ENCODE measurements at regions not wholly inside any gene's neighbourhood (a gene's known extent, or its start where the extent isn't known, plus 50 kb on each side); places are given as distances from the start of the nearest gene placed in this dataset.
"Not testable (repeated sequence)": the region's sequence is repeated elsewhere in the genome, so short reads cannot be mapped to it uniquely, and the experiment has no call there.

- DNase-seq = no peak
These were observed 219.0 kb upstream of the GIMD1 start for GRCh38 chr4:106587558-106587957.

DNA sequence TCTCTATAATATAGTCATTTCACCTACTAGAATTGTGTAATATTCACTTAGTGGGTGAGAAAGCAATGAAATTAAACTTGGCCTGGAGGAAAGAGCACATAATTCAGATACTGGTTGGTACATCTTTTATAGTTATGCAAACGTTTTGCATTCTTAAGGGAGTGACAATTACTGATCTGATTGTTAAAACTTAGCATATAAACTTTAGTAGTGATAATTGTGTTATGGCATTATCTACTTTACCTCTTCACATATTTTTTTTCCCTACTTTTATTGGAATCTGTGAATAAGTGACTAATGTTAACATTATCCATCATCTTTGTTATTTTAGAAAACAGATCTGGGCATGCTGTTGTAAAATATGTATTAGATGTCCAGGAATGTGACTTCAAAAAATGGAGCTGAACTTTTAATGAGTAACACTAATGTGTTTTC, 217.4 kb upstream of the GIMD1 start:
- DNase-seq = no peak

- no peak for DNase-seq
These were observed 215.9 kb upstream of the GIMD1 start for GRCh38 chr4:106584337-106584989.

GRCh38 chr4:106583567-106583966, 215.0 kb upstream of the GIMD1 start:
- no peak for DNase-seq

- DNase-seq = no peak
These were observed 214.5 kb upstream of the GIMD1 start for GRCh38 chr4:106583108-106583507.

- DNase-seq = no peak
These were observed 213.5 kb upstream of the GIMD1 start for GRCh38 chr4:106582103-106582502.

- no peak for DNase-seq
These were observed 210.7 kb upstream of the GIMD1 start for GRCh38 chr4:106579236-106579635.

DNA sequence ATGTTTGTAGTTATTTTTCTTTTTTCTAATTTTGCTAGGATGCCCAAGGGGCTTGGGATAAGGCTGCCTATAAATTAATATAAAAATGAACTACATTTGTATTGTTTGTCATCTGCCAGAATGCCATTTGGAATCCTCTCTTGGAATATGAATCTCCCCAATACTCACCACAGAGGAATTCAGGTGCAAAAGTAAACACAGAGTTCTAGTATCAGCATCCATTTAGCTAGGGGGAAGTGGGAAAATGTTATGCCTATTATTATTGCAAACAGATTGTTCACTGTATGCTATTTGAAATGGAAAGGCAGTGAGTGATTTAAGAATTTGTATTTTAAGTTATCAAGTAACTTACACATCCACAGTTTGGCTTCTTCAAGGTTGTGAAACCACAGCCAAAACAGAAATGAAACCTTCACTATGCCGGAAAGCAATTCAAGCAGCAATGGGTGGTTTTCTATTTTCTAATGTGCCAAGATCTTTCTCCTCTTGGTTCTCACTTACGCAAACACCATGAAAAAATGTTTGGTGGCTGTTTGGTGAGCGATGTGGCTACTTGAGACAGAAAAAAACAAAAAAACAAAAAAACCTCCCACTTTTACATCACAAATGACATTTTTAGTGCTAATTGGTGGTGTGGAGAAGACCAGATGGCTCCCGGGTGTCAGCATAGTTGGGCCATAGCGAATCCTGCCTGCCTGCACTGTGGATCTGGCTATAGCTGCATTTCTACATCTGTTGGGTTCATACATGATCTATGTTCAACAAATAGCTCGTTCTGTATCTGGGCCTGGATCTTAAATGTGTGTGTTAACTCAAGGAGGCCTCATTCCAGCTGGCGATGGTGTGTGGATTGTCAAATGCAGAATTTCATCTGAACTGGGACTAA, 200.8 kb upstream of the GIMD1 start:
- DNase-seq = peak; percentile 81

DNA sequence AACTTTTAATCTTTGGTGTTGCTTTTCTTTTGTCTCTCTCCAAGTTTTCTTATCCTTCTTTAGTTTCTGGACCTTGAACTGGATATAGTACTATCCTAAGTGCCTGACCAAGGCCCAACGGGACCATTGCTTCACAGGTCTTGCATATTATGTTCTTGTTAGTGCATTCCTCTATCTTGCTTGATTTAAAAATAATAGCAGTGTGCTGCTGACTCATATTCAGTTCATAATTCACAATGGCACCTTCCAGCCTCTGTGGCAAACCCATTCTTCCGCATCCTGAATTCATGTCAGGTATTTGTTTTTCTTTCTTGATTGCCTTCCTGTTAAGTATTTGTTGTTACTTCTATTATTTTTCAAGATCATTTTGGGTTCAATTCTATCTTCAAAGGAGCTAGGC, 197.1 kb upstream of the GIMD1 start:
- no peak for DNase-seq

GRCh38 chr4:106563637-106564036, 195.1 kb upstream of the GIMD1 start:
- DNase-seq = not testable (repeated sequence)

DNA sequence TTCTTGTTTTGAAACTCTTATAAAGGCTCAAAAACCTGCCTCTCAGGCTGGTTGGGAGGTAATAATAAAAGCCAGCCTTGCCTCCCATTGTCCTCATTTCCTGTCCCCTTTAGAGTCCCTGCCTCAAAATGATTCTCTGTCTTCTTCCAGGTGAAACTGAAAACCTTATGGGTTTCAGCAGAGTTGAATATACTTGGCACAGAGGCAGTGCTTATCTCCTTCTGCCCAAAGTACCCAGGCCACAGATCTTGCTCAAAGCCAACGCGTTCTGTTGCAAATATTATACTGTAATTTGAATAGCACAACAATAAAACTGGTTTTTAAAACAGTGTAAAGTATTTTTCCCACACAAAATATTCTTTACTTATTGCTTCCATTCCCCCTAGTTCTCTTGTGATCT, 183.1 kb upstream of the GIMD1 start:
- no peak for DNase-seq

DNA sequence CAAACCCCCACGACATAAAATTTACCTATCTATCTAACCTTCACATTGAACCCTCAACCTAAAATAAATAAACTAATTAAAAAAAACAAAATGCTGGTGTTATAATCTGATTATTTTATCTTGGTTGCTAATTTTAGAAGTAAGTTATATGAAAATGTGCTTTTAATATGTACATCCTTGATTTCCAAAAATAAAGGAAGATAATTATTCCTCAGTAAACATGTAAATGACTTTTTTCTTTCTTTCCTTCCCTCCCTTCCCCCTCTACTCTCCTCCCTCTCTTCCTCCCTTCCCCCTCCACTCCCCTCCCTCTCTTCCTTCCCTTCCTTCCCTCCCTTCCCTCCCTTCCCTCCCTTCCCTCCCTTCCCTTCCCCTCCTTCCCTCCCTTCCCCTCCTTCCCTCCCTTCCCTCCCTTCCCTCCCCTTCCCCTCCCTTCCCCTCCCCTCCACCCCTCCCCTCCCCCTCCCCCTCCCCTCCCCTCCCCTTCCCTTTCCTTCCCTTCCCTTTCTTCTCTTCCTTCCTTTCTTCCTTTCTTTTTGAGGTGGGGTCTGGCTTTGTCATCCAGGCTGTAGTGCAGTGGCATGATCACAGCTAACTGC, 180.0 kb upstream of the GIMD1 start:
- DNase-seq = no peak

DNA sequence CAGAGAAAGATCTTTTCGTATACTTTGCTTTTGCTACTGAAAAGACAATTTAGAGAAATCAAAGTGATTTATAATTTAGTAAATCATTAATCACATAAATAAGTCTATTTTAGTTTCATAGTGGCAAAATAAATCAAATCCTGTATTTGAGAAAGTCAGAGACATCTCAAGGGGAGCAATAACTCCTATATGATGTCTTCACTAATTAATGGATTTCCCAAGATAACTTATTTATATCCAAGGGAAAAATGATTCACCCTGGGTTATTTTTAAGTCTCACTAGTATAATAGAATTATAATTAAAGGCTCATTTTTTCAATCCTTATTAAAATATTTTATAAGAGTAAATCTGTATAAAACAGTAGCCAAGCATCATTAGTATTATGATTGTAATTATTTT, 177.8 kb upstream of the GIMD1 start:
- no peak for DNase-seq

GRCh38 chr4:106542609-106543008, 174.0 kb upstream of the GIMD1 start:
- not testable (repeated sequence) for DNase-seq

DNA sequence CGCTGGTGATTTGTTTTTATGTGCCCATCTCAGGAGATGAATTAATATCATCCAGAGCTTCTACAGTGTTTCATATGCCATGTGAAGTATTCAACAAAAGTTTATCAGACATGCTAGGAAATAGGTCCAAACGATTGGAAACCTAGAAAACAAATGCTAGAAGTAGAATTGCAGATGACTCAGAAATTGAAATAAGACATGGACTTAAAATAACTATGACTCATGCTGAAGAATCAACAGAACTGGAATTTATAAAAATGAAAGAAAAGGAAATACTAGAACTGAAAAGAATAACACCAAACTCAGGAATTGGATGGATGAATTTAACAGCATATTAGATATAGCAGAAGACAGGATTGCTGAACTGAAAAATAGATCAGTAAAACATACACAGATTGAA, 172.7 kb upstream of the GIMD1 start:
- DNase-seq = no peak

DNA sequence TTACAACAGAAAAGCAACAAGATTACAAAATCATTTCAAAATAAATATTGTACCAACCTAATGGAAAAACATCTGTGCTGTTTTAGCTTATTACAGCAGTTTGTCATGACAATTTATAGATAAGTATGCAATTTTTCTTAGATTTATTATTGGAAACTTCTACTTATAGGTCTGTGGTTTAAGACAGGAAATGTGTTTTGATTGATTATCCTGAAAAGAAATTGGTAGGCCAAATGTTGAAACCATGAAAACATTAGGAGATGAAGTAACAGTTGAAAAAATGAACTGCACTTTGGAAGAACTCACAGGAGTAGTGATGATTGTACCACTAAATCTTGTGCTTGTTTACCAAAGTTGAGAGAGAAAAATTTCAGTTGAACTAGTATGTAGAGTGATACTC, 162.2 kb upstream of the GIMD1 start:
- no peak for DNase-seq

DNA sequence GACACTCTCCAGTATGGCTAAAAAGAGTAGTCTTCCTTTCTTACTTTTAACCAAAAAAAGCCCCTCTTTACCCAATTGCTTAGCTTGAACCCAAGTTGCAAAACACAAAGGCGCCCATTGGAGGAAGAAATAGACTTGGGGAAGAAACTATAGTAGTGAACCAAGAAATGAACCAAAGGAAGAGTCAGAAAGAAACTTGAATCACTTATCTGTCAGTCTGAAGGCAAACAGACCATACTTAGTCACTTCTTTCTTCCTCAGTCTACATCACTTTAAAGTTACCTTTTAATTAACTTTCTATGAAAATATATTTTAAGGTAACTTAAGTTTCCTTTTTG, 161.4 kb upstream of the GIMD1 start:
- DNase-seq = no peak

- DNase-seq = no peak
These were observed 160.9 kb upstream of the GIMD1 start for GRCh38 chr4:106529348-106530023.

DNA sequence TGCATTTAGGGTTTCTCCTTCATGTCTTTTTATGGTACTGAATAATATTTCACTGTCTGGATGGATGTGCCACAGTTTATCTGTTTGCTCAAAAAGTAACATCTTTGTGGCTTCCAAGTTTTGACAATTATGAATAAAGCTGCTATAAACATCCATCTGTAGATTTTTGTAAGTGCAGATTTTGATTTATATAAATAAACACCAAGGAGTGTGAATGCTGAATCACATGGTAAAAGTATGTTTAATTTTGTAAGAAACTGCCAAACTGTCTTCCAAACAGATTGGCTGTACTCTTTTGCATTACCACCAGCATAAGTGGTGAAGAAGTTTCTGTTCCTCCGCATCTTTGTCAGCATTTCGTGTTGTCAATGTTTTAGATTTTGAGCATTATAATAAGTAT, 158.7 kb upstream of the GIMD1 start:
- no peak for DNase-seq

GRCh38 chr4:106525425-106525824, 156.8 kb upstream of the GIMD1 start:
- not testable (repeated sequence) for DNase-seq

GRCh38 chr4:106524772-106525171, 156.2 kb upstream of the GIMD1 start:
- DNase-seq = not testable (repeated sequence)

DNA sequence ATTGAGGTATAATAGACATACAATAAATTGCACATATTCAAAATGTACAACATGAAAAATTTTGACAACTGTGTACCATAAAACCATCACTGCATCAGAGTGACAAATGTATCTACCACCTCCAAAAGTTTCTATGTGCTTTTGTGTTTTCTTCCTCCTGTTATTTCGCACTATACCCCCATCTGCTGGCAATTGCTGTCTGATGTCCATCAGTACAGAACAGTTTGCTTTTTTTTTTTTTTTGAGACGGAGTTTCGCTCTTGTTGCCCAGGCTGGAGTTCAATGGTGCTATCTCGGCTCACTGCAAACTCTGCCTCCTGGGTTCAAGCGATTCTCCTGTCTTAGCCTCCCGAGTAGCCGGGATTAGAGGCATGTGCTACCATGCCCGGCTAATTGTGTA, 154.3 kb upstream of the GIMD1 start:
- no peak for DNase-seq

DNA sequence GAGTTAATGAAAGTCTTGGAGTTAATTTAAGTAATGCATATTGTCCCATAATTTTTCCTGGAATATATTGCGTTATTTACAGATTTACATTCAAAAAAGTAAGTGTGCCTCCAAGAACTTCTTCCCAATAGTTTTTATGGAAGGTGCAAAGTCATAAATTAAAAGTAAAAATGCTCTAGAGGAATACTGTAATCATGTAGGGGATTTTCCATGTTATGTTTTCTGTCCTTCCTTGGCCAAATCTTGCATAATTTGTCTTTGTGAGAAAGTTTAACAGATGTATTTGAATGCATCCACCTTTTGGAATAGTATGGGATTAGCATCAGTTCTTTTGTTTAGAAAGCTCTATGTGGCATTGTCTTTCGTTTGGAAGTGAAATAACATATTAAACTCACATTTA, 144.1 kb upstream of the GIMD1 start:
- DNase-seq = no peak

DNA sequence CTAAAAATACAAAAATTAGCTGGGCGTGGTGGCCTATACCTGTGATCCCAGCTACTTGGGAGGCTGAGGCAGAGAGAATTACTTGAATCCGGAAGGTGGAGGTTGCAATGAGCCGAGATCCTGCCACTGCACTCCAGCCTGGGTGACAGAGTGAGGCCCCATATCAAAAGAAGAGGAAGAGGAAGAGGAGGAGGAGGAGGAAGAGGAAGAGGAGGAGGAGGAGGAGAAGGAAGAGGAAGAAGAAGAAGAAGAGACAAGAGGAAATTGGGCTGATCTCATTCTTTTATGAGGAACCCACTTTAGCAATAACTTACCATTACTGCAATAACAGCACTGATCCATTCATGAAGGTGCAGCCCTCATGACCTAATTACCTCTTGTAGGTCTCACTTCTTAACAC, 138.9 kb upstream of the GIMD1 start:
- no peak for DNase-seq
